Naive thymus-derived CD4-positive, alpha-beta T cell (primary cell): ENCODE measurements at regions not wholly inside any gene's neighbourhood (a gene's known extent, or its start where the extent isn't known, plus 50 kb on each side); places are given as distances from the start of the nearest gene placed in this dataset.
A peak's percentile ranks its signal among the peaks of the same experiment; 100 is the strongest.

ENCODE experiments used
- ATAC-seq: fragments of 150-1000 bp; cut with Tn5 transposase; 2 replicates; pipeline ENCODE4 v1.10.0; 2021; ENCODE audit warnings: mild to moderate bottlenecking, moderate library complexity
- CTCF ChIA-PET: fragments of 350-600 bp; sonication (Branson Sonifier 250); formaldehyde crosslinking; loops from one replicate; lab custom pipeline; 2021; ENCODE audit warnings: antibody characterized with exemption; lab: Charles Lee
- POLR2A ChIA-PET: fragments of 350-600 bp; sonication (Branson Sonifier 250); formaldehyde crosslinking; loops from one replicate; lab custom pipeline; 2021; ENCODE audit warnings: antibody characterized with exemption, inconsistent platforms; lab: Charles Lee
- DNase-seq, 9 donors: peaks; one replicate each; pipeline versions ENCODE4 v3.0.0 to v3.0.0-alpha.2; 2020 to 2022; ENCODE audit warnings: mixed read lengths in 1 of 9
- H3K27ac ChIP-seq: one replicate; pipeline ENCODE4 v1.7.0; 2013; ENCODE audit warnings: mild to moderate bottlenecking, low read depth, low read length, moderate library complexity
- H3K27me3 ChIP-seq, 2 donors: one replicate each; pipeline ENCODE4 v1.7.0; 2013; ENCODE audit warnings: low read length in 2 of 2, mild to moderate bottlenecking in 2 of 2, moderate library complexity in 2 of 2; ENCODE audit not compliant: control insufficient read depth in 2 of 2, insufficient read depth in 2 of 2
- H3K36me3 ChIP-seq, 3 experiments: 1 replicate in 2 of 3; 2 replicates in 1 of 3; pipeline ENCODE4 v1.7.0; 2013; ENCODE audit warnings: low read length in 3 of 3, mild to moderate bottlenecking in 3 of 3, moderate library complexity in 1 of 3; ENCODE audit not compliant: insufficient read depth in 3 of 3, control insufficient read depth in 2 of 3
- H3K4me1 ChIP-seq, 2 donors: one replicate each; pipeline ENCODE4 v1.7.0; 2013; ENCODE audit warnings: low read length in 2 of 2, mild to moderate bottlenecking in 2 of 2, moderate library complexity in 1 of 2; ENCODE audit not compliant: control insufficient read depth in 2 of 2, insufficient read depth in 2 of 2
- H3K4me3 ChIP-seq: 2 replicates; pipeline ENCODE4 v1.7.0; 2013; ENCODE audit warnings: mild to moderate bottlenecking, low read length
- H3K9me3 ChIP-seq, 3 experiments: 1 replicate in 2 of 3; 2 replicates in 1 of 3; pipeline ENCODE4 v1.7.0; 2013; ENCODE audit warnings: low read length in 3 of 3; ENCODE audit not compliant: control insufficient read depth in 2 of 3
- H3K27ac Mint-ChIP-seq, 9 donors: one replicate each; pipeline ENCODE4 v1.8.0; 2020 to 2022; ENCODE audit warnings: mixed read lengths in 9 of 9, mild to moderate bottlenecking in 8 of 9, moderate library complexity in 5 of 9, inconsistent platforms in 2 of 9
- H3K27me3 Mint-ChIP-seq, 5 donors: one replicate each; pipeline ENCODE4 v1.8.0; 2021 to 2022; ENCODE audit warnings: mixed read lengths in 5 of 5, mild to moderate bottlenecking in 1 of 5
- H3K36me3 Mint-ChIP-seq, 5 donors: one replicate each; pipeline ENCODE4 v1.8.0; 2020 to 2022; ENCODE audit warnings: mixed read lengths in 5 of 5, mild to moderate bottlenecking in 3 of 5, inconsistent platforms in 1 of 5
- H3K4me1 Mint-ChIP-seq, 7 donors: one replicate each; pipeline ENCODE4 v1.8.0; 2020 to 2022; ENCODE audit warnings: mixed read lengths in 7 of 7, mild to moderate bottlenecking in 3 of 7, inconsistent platforms in 1 of 7
- H3K4me3 Mint-ChIP-seq, 10 donors: one replicate each; pipeline ENCODE4 v1.8.0; 2020 to 2022; ENCODE audit warnings: mild to moderate bottlenecking in 10 of 10, mixed read lengths in 10 of 10, moderate library complexity in 6 of 10, inconsistent platforms in 2 of 10
- H3K9me3 Mint-ChIP-seq, 11 donors: one replicate each; pipeline ENCODE4 v1.8.0; 2020 to 2022; ENCODE audit warnings: mixed read lengths in 11 of 11, mild to moderate bottlenecking in 4 of 11, inconsistent platforms in 1 of 11, moderate library complexity in 1 of 11
- intact Hi-C, 2 donors: fragments of 100-400 bp; cut with micrococcal nuclease; formaldehyde crosslinking; loops; one replicate each; pipeline ENCODE4 v1.15.1; 2023

GRCh38 chr10:120656107-120656506, 195.1 kb upstream of the WDR11 start:
- Mint-ChIP-seq H3K4me3 (no peak overlapping the region), H3K4me1 (no peaks in the 10 kb centered on the region), H3K9me3 (peaks cover 0 to 3% (median 0%) of the 10 kb centered on the region in 11 donors), H3K36me3 (no peaks in the 10 kb centered on the region), H3K27ac (no peak overlapping the region), H3K27me3 (peaks cover 0 to 21% (median 8%) of the 10 kb centered on the region in 5 donors)
- Histone ChIP-seq H3K9me3 (no peaks in the 10 kb centered on the region), H3K4me1 (no peaks in the 10 kb centered on the region), H3K36me3 (no peaks in the 10 kb centered on the region), H3K27me3 (no peaks in the 10 kb centered on the region), H3K4me3 (no peak overlapping the region), H3K27ac (no peak overlapping the region)
- CTCF ChIA-PET = no interaction called here
- DNase-seq (no peak), ATAC-seq (peak; percentile 29)
- intact Hi-C loops = no loop called here
- POLR2A ChIA-PET = no interaction called here

- Mint-ChIP-seq H3K36me3 (no peaks in the 10 kb centered on the region), H3K27ac (no peak overlapping the region), H3K4me3 (no peak overlapping the region), H3K27me3 (peaks cover 0 to 16% (median 10%) of the 10 kb centered on the region in 5 donors), H3K4me1 (no peaks in the 10 kb centered on the region), H3K9me3 (peaks cover 0 to 3% (median 0%) of the 10 kb centered on the region in 11 donors)
- H3K27me3 ChIP-seq = no peaks in the 10 kb centered on the region
- no peak overlapping the region for H3K4me3 ChIP-seq
- no peak for ATAC-seq
- H3K27ac ChIP-seq = no peak overlapping the region
- DNase-seq = no peak
- intact Hi-C loops = no loop called here
- CTCF ChIA-PET = no interaction called here
- H3K4me1 ChIP-seq = no peaks in the 10 kb centered on the region
- H3K9me3 ChIP-seq = no peaks in the 10 kb centered on the region
- POLR2A ChIA-PET = no interaction called here
- H3K36me3 ChIP-seq = no peaks in the 10 kb centered on the region
These were observed 193.8 kb upstream of the WDR11 start for GRCh38 chr10:120657371-120657770.

- intact Hi-C loops = no loop called here
- DNase-seq (no peak), ATAC-seq (no peak)
- Histone ChIP-seq H3K36me3 (no peaks in the 10 kb centered on the region), H3K9me3 (no peaks in the 10 kb centered on the region), H3K4me3 (no peak overlapping the region), H3K27me3 (no peaks in the 10 kb centered on the region), H3K4me1 (no peaks in the 10 kb centered on the region), H3K27ac (no peak overlapping the region)
- Mint-ChIP-seq H3K9me3 (peaks cover 0 to 3% (median 0%) of the 10 kb centered on the region in 11 donors), H3K4me3 (no peak overlapping the region), H3K36me3 (no peaks in the 10 kb centered on the region), H3K4me1 (no peaks in the 10 kb centered on the region), H3K27me3 (peaks cover 0 to 20% (median 10%) of the 10 kb centered on the region in 5 donors), H3K27ac (no peak overlapping the region)
- CTCF ChIA-PET = no interaction called here
- POLR2A ChIA-PET = no interaction called here
These were observed 191.9 kb upstream of the WDR11 start for GRCh38 chr10:120658943-120659885.

- Mint-ChIP-seq H3K9me3 (peaks cover 0 to 6% (median 0%) of the 10 kb centered on the region in 11 donors), H3K4me3 (no peak overlapping the region), H3K27ac (no peak overlapping the region), H3K4me1 (peaks cover 0 to 3% (median 0%) of the 10 kb centered on the region in 7 donors), H3K36me3 (peaks cover 0 to 4% (median 0%) of the 10 kb centered on the region in 5 donors), H3K27me3 (peaks cover 0 to 9% (median 6%) of the 10 kb centered on the region in 5 donors)
- no peak overlapping the region for H3K4me3 ChIP-seq
- H3K36me3 ChIP-seq = no peaks in the 10 kb centered on the region
- CTCF ChIA-PET = no interaction called here
- no peaks in the 10 kb centered on the region for H3K4me1 ChIP-seq
- no peaks in the 10 kb centered on the region for H3K9me3 ChIP-seq
- intact Hi-C loops = no loop called here
- POLR2A ChIA-PET = no interaction called here
- H3K27ac ChIP-seq = no peak overlapping the region
- DNase-seq (no peak), ATAC-seq (no peak)
- no peaks in the 10 kb centered on the region for H3K27me3 ChIP-seq
These were observed 184.9 kb upstream of the WDR11 start for GRCh38 chr10:120666308-120666707.

- ChIA-PET POLR2A (no interaction called here), CTCF (interaction anchor here (0.6 kb wide), 1 partner anchor 155 kb away, joined by 5 read pairs; no protein-coding TSS in a partner anchor)
- Histone ChIP-seq H3K27ac (no peak overlapping the region), H3K4me1 (no peaks in the 10 kb centered on the region), H3K36me3 (no peaks in the 10 kb centered on the region), H3K27me3 (no peaks in the 10 kb centered on the region), H3K4me3 (no peak overlapping the region), H3K9me3 (no peaks in the 10 kb centered on the region)
- H3K27me3 Mint-ChIP-seq = peaks cover 0 to 9% (median 6%) of the 10 kb centered on the region in 5 donors
- ATAC-seq (no peak), DNase-seq (no peak)
- peaks cover 0 to 3% (median 0%) of the 10 kb centered on the region in 7 donors for H3K4me1 Mint-ChIP-seq
- peaks cover 0 to 10% (median 0%) of the 10 kb centered on the region in 11 donors for H3K9me3 Mint-ChIP-seq
- no peak overlapping the region for H3K4me3 Mint-ChIP-seq
- peaks cover 0 to 4% (median 0%) of the 10 kb centered on the region in 5 donors for H3K36me3 Mint-ChIP-seq
- no peak overlapping the region for H3K27ac Mint-ChIP-seq
- intact Hi-C loops = no loop called here
These were observed 183.9 kb upstream of the WDR11 start for GRCh38 chr10:120667276-120667675.

GRCh38 chr10:120671491-120671890, 179.7 kb upstream of the WDR11 start:
- no peak overlapping the region for H3K27ac Mint-ChIP-seq

More at GRCh38 chr10:120671491-120671890, 179.7 kb upstream of the WDR11 start:
- no peak for ATAC-seq
- peaks cover 0 to 3% (median 0%) of the 10 kb centered on the region in 7 donors for H3K4me1 Mint-ChIP-seq
- POLR2A ChIA-PET = no interaction called here
- intact Hi-C loops = no loop called here
- Histone ChIP-seq H3K9me3 (no peaks in the 10 kb centered on the region), H3K27me3 (no peaks in the 10 kb centered on the region), H3K4me1 (no peaks in the 10 kb centered on the region), H3K27ac (no peak overlapping the region), H3K4me3 (no peak overlapping the region), H3K36me3 (no peaks in the 10 kb centered on the region)
- H3K4me3 Mint-ChIP-seq = no peak overlapping the region
- CTCF ChIA-PET = no interaction called here
- H3K36me3 Mint-ChIP-seq = peaks cover 0 to 4% (median 0%) of the 10 kb centered on the region in 5 donors
- H3K27me3 Mint-ChIP-seq = peaks cover 0 to 9% (median 6%) of the 10 kb centered on the region in 5 donors
- H3K9me3 Mint-ChIP-seq = peaks cover 0 to 22% (median 8%) of the 10 kb centered on the region in 11 donors
- no peak for DNase-seq
